ENCODE measurements at regions not wholly inside any gene's neighbourhood (a gene's known extent, or its start where the extent isn't known, plus 50 kb on each side); places are given as distances from the start of the nearest gene placed in this dataset.

- Histone ChIP-seq H3K4me1 (ENCODE audit: control insufficient read depth in 2 of 2, insufficient read depth in 2 of 2, low read length in 2 of 2) (no peaks in the 10 kb centered on the region), H3K36me3 (replicated peaks in 1 of 2; ENCODE audit: control extremely low read depth in 1 of 2, control insufficient read depth in 1 of 2, extremely low read depth in 1 of 2, insufficient read depth in 2 of 2, low read length in 1 of 2) (no peaks in the 10 kb centered on the region), H3K9ac (ENCODE audit: low read length) (no peak overlapping the region), H3K9me3 (ENCODE audit: control extremely low read depth in 1 of 3, control insufficient read depth in 2 of 3, insufficient read depth in 1 of 3, low read length in 2 of 3) (peaks cover 0 to 3% (median 1%) of the 10 kb centered on the region in 3 donors), H4K20me1 (ENCODE audit: control insufficient read depth, insufficient read depth, low read length, poor library complexity, severe bottlenecking) (no peaks in the 10 kb centered on the region), H3K4me2 (replicated peaks; ENCODE audit: low read depth, low read length, poor library complexity, severe bottlenecking) (no peak overlapping the region), H3K4me3 (ENCODE audit: control extremely low read depth in 1 of 5, extremely low read depth in 1 of 5, insufficient read depth in 1 of 5, low read depth in 2 of 5, low read length in 4 of 5) (no peak overlapping the region), H3K27me3 (replicated peaks in 1 of 4; ENCODE audit: control extremely low read depth in 1 of 4, control insufficient read depth in 3 of 4, insufficient read depth in 4 of 4, low read length in 3 of 4) (no peaks in the 10 kb centered on the region), H3K27ac (ENCODE audit: low read length in 2 of 2) (no peak overlapping the region), H3K79me2 (ENCODE audit: control insufficient read depth, insufficient read depth, low read length) (no peaks in the 10 kb centered on the region), H2AFZ (ENCODE audit: insufficient read depth, low read depth, low read length, poor library complexity, severe bottlenecking) (no peak overlapping the region)
- CTCF ChIA-PET: no interaction called here
- H3K4me3 Mint-ChIP-seq: no peak overlapping the region
- peaks cover 13% of the 10 kb centered on the region for H3K27me3 Mint-ChIP-seq
- ATAC-seq (ENCODE audit: low read depth) (no peak), DNase-seq (no peak)
- H3K9me3 Mint-ChIP-seq (ENCODE audit: insufficient read depth): no peaks in the 10 kb centered on the region
- no peak for TF ChIP-seq EZH2 (IDR thresholded peaks at IDR 0.05; ENCODE audit: borderline replicate concordance, insufficient read depth, low read depth, low read length, poor library complexity, severe bottlenecking)
- TF ChIP-seq CTCF (IDR thresholded peaks at IDR 0.05): no peak
- H3K27ac Mint-ChIP-seq: no peak overlapping the region
- intact Hi-C loops (cut with micrococcal nuclease): no loop called here
- H3K4me1 Mint-ChIP-seq: no peaks in the 10 kb centered on the region
- WGBS (ENCODE audit: insufficient coverage): 57% methylated on average over 1 of the region's 3 CpGs
- POLR2A ChIA-PET: no interaction called here
Measured at GRCh38 chr17:33615861-33616260, 322.8 kb upstream of the ASIC2 start.

GRCh38 chr17:33623841-33624240, 330.7 kb upstream of the ASIC2 start:
- no peak overlapping the region for H2AFZ ChIP-seq (ENCODE audit: insufficient read depth, low read depth, low read length, poor library complexity, severe bottlenecking)
- Mint-ChIP-seq H3K27me3 (peaks cover 11% of the 10 kb centered on the region), H3K4me1 (no peaks in the 10 kb centered on the region), H3K9me3 (ENCODE audit: insufficient read depth) (no peaks in the 10 kb centered on the region), H3K4me3 (no peak overlapping the region), H3K27ac (no peak overlapping the region)
- no peak overlapping the region for H3K4me3 ChIP-seq (ENCODE audit: control extremely low read depth in 1 of 5, extremely low read depth in 1 of 5, insufficient read depth in 1 of 5, low read depth in 2 of 5, low read length in 4 of 5)
- H3K9me3 ChIP-seq (ENCODE audit: control extremely low read depth in 1 of 3, control insufficient read depth in 2 of 3, insufficient read depth in 1 of 3, low read length in 2 of 3): no peaks in the 10 kb centered on the region
- no peak for ATAC-seq (ENCODE audit: low read depth)
- H3K4me2 ChIP-seq (replicated peaks; ENCODE audit: low read depth, low read length, poor library complexity, severe bottlenecking): no peak overlapping the region
- H3K27ac ChIP-seq (ENCODE audit: low read length in 2 of 2): no peak overlapping the region
- intact Hi-C loops (cut with micrococcal nuclease): no loop called here
- CTCF ChIA-PET: no interaction called here
- no peak for DNase-seq
- no peak for TF ChIP-seq EZH2 (IDR thresholded peaks at IDR 0.05; ENCODE audit: borderline replicate concordance, insufficient read depth, low read depth, low read length, poor library complexity, severe bottlenecking)
- H3K27me3 ChIP-seq (replicated peaks in 1 of 4; ENCODE audit: control extremely low read depth in 1 of 4, control insufficient read depth in 3 of 4, insufficient read depth in 4 of 4, low read length in 3 of 4): no peaks in the 10 kb centered on the region
- H3K4me1 ChIP-seq (ENCODE audit: control insufficient read depth in 2 of 2, insufficient read depth in 2 of 2, low read length in 2 of 2): no peaks in the 10 kb centered on the region
- POLR2A ChIA-PET: no interaction called here
- no peaks in the 10 kb centered on the region for H3K79me2 ChIP-seq (ENCODE audit: control insufficient read depth, insufficient read depth, low read length)
- WGBS (ENCODE audit: insufficient coverage): 93% methylated on average over 2 of the region's 3 CpGs
- H4K20me1 ChIP-seq (ENCODE audit: control insufficient read depth, insufficient read depth, low read length, poor library complexity, severe bottlenecking): no peaks in the 10 kb centered on the region
- no peaks in the 10 kb centered on the region for H3K36me3 ChIP-seq (replicated peaks in 1 of 2; ENCODE audit: control extremely low read depth in 1 of 2, control insufficient read depth in 1 of 2, extremely low read depth in 1 of 2, insufficient read depth in 2 of 2, low read length in 1 of 2)
- no peak overlapping the region for H3K9ac ChIP-seq (ENCODE audit: low read length)
